SK-N-MC (cell line): ENCODE measurements at regions not wholly inside any gene's neighbourhood (a gene's known extent, or its start where the extent isn't known, plus 50 kb on each side); places are given as distances from the start of the nearest gene placed in this dataset.
"Not testable (repeated sequence)": the region's sequence is repeated elsewhere in the genome, so short reads cannot be mapped to it uniquely, and the experiment has no call there.

Experiments
- DNase-seq: peaks from one replicate; pipeline ENCODE4 v3.0.0-alpha.2; 2011; ENCODE audit warnings: low read depth, low spot score
- H3K27ac ChIP-seq: fragments of 200-600 bp; sonication (generic); 2 replicates; pipeline ENCODE4 v1.5.1; 2016; ENCODE audit warnings: mixed run types
- H3K36me3 ChIP-seq: fragments of 200-600 bp; sonication (generic); 2 replicates; pipeline ENCODE4 v1.6.1; 2017; ENCODE audit warnings: antibody characterized with exemption, low read length, mixed read lengths; ENCODE audit not compliant: insufficient read depth
- H3K4me3 ChIP-seq: fragments of 200-600 bp; sonication (generic); 2 replicates; pipeline ENCODE4 v1.5.1; 2016
- H3K9ac ChIP-seq: fragments of 200-600 bp; sonication (generic); 2 replicates; pipeline ENCODE4 v1.8.0; 2017; ENCODE audit warnings: mixed run types, mixed read lengths; ENCODE audit not compliant: insufficient read length
- H3K9me3 ChIP-seq: fragments of 200-600 bp; sonication (generic); 2 replicates; pipeline ENCODE4 v1.6.1; 2017; ENCODE audit warnings: low read depth, mild to moderate bottlenecking, antibody characterized with exemption, low read length, moderate library complexity, mixed read lengths
- EZH2 ChIP-seq: fragments of 200-600 bp; sonication (generic); IDR thresholded peaks from one replicate; pipeline ENCODE4 v1.6.1; 2017; ENCODE audit warnings: antibody characterized with exemption
- FOXP2 ChIP-seq: optimal IDR thresholded peaks from 2 replicates; pipeline ENCODE3; 2011; ENCODE audit warnings: mild to moderate bottlenecking, moderate library complexity; ENCODE audit not compliant: insufficient read depth; ENCODE audit errors: extremely low read length, control extremely low read depth
- POLR2AphosphoS5 ChIP-seq: IDR thresholded peaks from 2 replicates; pipeline ENCODE4 v1.6.1; 2012; ENCODE audit warnings: mild to moderate bottlenecking, low read depth, low read length, borderline replicate concordance

- DNase-seq, result no peak
- Histone ChIP-seq H3K9me3 (no peaks in the 10 kb centered on the region), H3K36me3 (no peaks in the 10 kb centered on the region), H3K4me3 (no peak overlapping the region), H3K27ac (no peak overlapping the region), H3K9ac (no peak overlapping the region)
- TF ChIP-seq EZH2, result no peak
- no peak for TF ChIP-seq FOXP2
- no peak for TF ChIP-seq POLR2AphosphoS5
Measured at GRCh38 chr6:8170754-8171153, 68.4 kb upstream of the EEF1E1 start.

GRCh38 chr6:8170245-8170644 lies 67.9 kb upstream of the EEF1E1 start:
- Histone ChIP-seq H3K4me3 (no peak overlapping the region), H3K9ac (no peak overlapping the region), H3K27ac (no peak overlapping the region), H3K36me3 (no peaks in the 10 kb centered on the region), H3K9me3 (no peaks in the 10 kb centered on the region)
- no peak for DNase-seq
- TF ChIP-seq POLR2AphosphoS5 (no peak), FOXP2 (no peak), EZH2 (no peak)

- DNase-seq, result no peak
- Histone ChIP-seq H3K9ac (no peak overlapping the region), H3K4me3 (no peak overlapping the region), H3K36me3 (no peaks in the 10 kb centered on the region), H3K27ac (no peak overlapping the region), H3K9me3 (no peaks in the 10 kb centered on the region)
- no peak for TF ChIP-seq FOXP2
- TF ChIP-seq EZH2, result no peak
- TF ChIP-seq POLR2AphosphoS5, result no peak
Measured at GRCh38 chr6:8166156-8166555, 63.8 kb upstream of the EEF1E1 start.

GRCh38 chr6:8165008-8165407 lies 62.7 kb upstream of the EEF1E1 start:
- not testable (repeated sequence) for H3K4me3 ChIP-seq, H3K36me3 ChIP-seq, H3K9me3 ChIP-seq, H3K27ac ChIP-seq, H3K9ac ChIP-seq, DNase-seq

GRCh38 chr6:8164281-8164680 lies 61.9 kb upstream of the EEF1E1 start:
- H3K9ac ChIP-seq, H3K27ac ChIP-seq, H3K4me3 ChIP-seq, H3K36me3 ChIP-seq, DNase-seq, H3K9me3 ChIP-seq: not testable (repeated sequence)

GRCh38 chr6:8159966-8160365 lies 57.6 kb upstream of the EEF1E1 start:
- no peak overlapping the region for H3K9ac ChIP-seq
- no peak overlapping the region for H3K27ac ChIP-seq
- no peak overlapping the region for H3K4me3 ChIP-seq
- no peaks in the 10 kb centered on the region; the same call in 1 of the 2 replicates for H3K9me3 ChIP-seq
- H3K36me3 ChIP-seq, result no peaks in the 10 kb centered on the region
- TF ChIP-seq EZH2 (no peak), POLR2AphosphoS5 (no peak), FOXP2 (no peak)
- DNase-seq, result no peak

GRCh38 chr6:8157839-8158238 lies 55.5 kb upstream of the EEF1E1 start:
- no peak for DNase-seq
- H3K27ac ChIP-seq, result no peak overlapping the region
- H3K9me3 ChIP-seq, result no peaks in the 10 kb centered on the region; the same call in 1 of the 2 replicates
- no peaks in the 10 kb centered on the region for H3K36me3 ChIP-seq
- no peak overlapping the region for H3K9ac ChIP-seq
- no peak overlapping the region for H3K4me3 ChIP-seq
- TF ChIP-seq EZH2, result no peak
- no peak for TF ChIP-seq FOXP2

GRCh38 chr6:8155259-8156012 lies 53.1 kb upstream of the EEF1E1 start:
- no peak overlapping the region for H3K4me3 ChIP-seq
- H3K27ac ChIP-seq, result no peak overlapping the region
- H3K9ac ChIP-seq, result no peak overlapping the region
- TF ChIP-seq POLR2AphosphoS5, result no peak
- H3K36me3 ChIP-seq, result no peaks in the 10 kb centered on the region
- no peaks in the 10 kb centered on the region; the same call in 1 of the 2 replicates for H3K9me3 ChIP-seq
- DNase-seq, result no peak
